Adrenal gland (tissue), 5 donors: ENCODE measurements at regions not wholly inside any gene's neighbourhood (a gene's known extent, or its start where the extent isn't known, plus 50 kb on each side); places are given as distances from the start of the nearest gene placed in this dataset.

Experiments used
- CTCF ChIP-seq, 6 experiments: fragments of 450-650 bp in 4 of 6; fragments of 200-600 bp in 2 of 6; sonication (generic) in 1 of 6; IDR thresholded peaks; 1 replicate in 5 of 6; 2 replicates in 1 of 6; pipeline versions ENCODE4 v1.5.1 to v1.8.0; 2016 to 2021; ENCODE audit warnings: antibody characterized with exemption in 6 of 6, mild to moderate bottlenecking in 2 of 6, moderate library complexity in 1 of 6
- POLR2A ChIP-seq, 2 donors: fragments of 450-650 bp; IDR thresholded peaks; one replicate each; pipeline ENCODE4 v1.6.1; 2017; ENCODE audit warnings: antibody characterized with exemption in 2 of 2, mild to moderate bottlenecking in 2 of 2, moderate library complexity in 1 of 2
- donor health status: DM: no; HTN: no; CAD: no.

GRCh38 chr12:93002293-93003054 lies 73.4 kb upstream of the EEA1 start:
- TF ChIP-seq CTCF (IDR thresholded peaks at IDR 0.05) (no peak), POLR2A (IDR thresholded peaks at IDR 0.05) (no peak)
